GM10248 (cell line): ENCODE measurements at regions not wholly inside any gene's neighbourhood (a gene's known extent, or its start where the extent isn't known, plus 50 kb on each side); places are given as distances from the start of the nearest gene placed in this dataset.

Source experiments
- CTCF ChIA-PET: fragments of 300-600 bp; sonication (Branson Sonifier 250); formaldehyde crosslinking; extraction: SDS; loops from one replicate; lab custom pipeline; 2021; ENCODE audit warnings: antibody characterized with exemption; lab: Yijun Ruan, JAX
- POLR2A ChIA-PET: fragments of 350-650 bp; sonication (Branson Sonifier 250); formaldehyde crosslinking; extraction: SDS; loops from one replicate; lab custom pipeline; 2020; ENCODE audit warnings: antibody characterized with exemption; lab: Yijun Ruan, JAX
- DNase-seq: peaks from one replicate; pipeline ENCODE4 v3.0.0; 2012; ENCODE audit errors: extremely low spot score
- CTCF ChIP-seq: IDR thresholded peaks from 2 replicates; pipeline ENCODE4 v1.5.1; 2012; ENCODE audit warnings: mild to moderate bottlenecking, low read depth; ENCODE audit errors: extremely low read depth, missing control alignments, control extremely low read depth

GRCh38 chr11:130778705-130779104 lies 137.6 kb downstream of the SNX19 start:
- no peak for DNase-seq
- TF ChIP-seq CTCF, result no peak
- CTCF ChIA-PET, result no interaction called here
- POLR2A ChIA-PET, result no interaction called here

DNA sequence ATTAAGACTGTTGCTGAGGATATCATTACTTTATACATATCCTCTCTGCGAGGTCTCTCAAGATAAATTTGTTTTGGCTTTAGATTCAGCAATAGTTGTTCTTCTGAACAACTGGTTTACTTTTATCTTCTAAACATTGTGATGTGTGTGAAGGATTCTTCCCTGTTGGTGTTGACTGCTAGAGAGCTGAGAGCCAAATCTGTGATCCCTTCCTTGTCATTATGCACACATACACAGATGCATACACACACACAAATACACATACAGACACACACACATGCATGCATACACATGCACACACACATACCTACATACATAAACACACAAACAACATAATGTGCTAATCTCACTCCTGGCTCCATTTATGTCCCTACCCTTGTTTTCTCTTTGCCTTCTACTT lies 137.0 kb downstream of the SNX19 start:
- no peak for DNase-seq
- CTCF ChIA-PET, result no interaction called here
- POLR2A ChIA-PET, result no interaction called here
- TF ChIP-seq CTCF, result no peak

GRCh38 chr11:130779943-130780342 lies 136.3 kb downstream of the SNX19 start:
- no peak for DNase-seq
- POLR2A ChIA-PET, result no interaction called here
- CTCF ChIA-PET, result no interaction called here
- TF ChIP-seq CTCF, result no peak

DNA sequence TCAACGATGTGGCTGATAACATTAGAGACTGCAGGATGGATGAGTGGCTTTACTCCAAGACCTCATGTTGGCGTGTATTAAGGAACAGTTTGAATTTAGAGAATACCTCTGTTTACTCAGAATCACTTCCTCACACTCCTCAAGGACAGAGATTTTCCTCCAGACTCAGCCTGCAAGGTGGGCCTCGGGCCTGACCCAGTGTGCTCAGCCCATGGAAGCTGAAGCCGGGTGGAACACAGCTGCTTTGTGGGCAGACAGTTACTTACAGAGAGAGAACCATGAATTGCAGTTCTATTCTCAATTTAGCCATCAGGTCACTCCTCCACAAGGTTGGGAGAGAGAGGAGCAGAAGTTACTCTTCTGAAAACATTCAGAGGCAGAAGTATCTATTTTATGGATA lies 135.8 kb downstream of the SNX19 start:
- no peak for DNase-seq
- ChIA-PET POLR2A (no interaction called here), CTCF (no interaction called here)
- TF ChIP-seq CTCF, result no peak

DNA sequence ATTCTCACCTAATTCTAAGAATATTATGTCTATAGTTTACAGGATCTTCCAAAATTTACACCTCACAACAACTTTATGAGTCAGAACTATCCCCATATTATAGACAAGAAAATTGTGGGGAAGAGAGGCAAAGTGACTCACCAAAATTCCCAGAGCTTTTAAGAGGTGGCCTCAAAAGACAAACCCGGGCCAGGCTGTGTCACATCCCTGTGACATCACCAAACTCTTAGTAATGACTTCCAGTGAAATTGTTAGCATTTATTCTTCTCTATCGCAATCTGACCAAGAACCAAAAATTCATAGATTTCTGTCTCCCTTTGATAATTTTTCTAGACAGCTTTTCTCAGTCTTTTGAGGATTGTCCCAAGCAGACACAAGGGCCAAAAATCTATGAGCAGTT lies 134.3 kb downstream of the SNX19 start:
- no peak for TF ChIP-seq CTCF
- CTCF ChIA-PET, result no interaction called here
- no peak for DNase-seq
- POLR2A ChIA-PET, result no interaction called here

DNA sequence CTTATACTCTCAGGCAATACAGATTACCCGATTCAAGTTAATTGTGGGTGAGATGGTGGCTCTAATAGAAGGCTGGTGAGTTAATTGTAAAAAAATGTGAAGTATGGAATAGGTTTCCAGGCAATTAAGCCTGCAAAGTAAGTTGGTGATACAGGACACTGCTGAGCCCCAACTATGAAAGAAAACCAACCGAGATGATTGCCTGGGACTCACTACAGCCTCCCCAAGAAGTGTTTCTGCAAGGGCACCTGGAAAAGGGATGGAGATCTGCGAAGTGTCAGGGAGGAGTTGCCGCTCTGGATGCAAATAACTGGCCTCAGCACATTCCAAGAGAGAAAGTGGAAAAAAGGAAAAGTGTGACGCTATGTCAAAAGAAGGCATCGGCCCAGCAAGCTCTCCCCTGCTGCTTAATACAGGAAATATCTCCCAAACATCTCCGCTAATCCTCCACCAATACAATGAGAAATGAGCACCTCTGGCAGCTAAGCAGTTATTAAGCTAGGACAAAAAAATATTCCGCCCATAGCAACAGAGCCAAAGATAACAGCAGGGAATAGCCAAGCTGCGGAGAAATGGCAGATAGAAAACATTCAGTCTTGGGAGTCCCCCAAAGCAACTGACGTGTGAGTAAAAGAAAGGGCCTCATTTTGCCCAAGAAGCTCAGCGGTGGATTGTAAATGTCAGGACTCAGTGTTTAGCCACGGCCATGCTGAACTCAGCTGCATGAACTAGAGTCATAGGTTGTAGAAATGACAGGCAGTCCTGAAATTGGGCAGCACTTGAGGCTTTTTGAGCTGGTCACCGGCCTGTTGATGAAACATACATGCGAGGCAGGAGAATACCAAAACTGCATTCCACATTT lies 133.7 kb downstream of the SNX19 start:
- ChIA-PET POLR2A (no interaction called here), CTCF (no interaction called here)
- TF ChIP-seq CTCF, result no peak
- no peak for DNase-seq
